Amygdala (tissue), 56 donors: ENCODE measurements at regions not wholly inside any gene's neighbourhood (a gene's known extent, or its start where the extent isn't known, plus 50 kb on each side); places are given as distances from the start of the nearest gene placed in this dataset.

ENCODE experiments used
- DNase-seq, 56 donors: peaks; one replicate each; lab custom pipeline; 2025; lab: John Stamatoyannopoulos, UW

DNA sequence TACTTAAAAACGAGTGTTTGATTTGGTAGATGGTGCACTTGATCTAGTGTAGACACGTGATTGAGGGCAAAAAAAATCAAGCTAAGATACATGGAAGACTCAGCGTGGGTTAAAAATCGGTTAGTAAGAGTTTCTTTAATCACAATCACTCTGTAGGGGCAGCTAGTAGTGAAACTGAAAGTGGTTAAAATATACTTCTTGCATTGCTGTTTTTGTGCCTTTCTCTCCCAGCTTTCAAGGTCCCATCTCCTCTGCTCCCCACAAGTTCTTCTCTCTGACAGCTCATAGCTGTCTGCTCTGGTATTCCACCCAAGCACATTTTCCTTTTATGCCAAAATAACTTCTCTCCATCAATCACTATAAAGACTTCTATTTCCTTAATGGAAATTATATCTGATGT lies 1089.7 kb downstream of the EFNB2 start:
- DNase-seq, result no peak

DNA sequence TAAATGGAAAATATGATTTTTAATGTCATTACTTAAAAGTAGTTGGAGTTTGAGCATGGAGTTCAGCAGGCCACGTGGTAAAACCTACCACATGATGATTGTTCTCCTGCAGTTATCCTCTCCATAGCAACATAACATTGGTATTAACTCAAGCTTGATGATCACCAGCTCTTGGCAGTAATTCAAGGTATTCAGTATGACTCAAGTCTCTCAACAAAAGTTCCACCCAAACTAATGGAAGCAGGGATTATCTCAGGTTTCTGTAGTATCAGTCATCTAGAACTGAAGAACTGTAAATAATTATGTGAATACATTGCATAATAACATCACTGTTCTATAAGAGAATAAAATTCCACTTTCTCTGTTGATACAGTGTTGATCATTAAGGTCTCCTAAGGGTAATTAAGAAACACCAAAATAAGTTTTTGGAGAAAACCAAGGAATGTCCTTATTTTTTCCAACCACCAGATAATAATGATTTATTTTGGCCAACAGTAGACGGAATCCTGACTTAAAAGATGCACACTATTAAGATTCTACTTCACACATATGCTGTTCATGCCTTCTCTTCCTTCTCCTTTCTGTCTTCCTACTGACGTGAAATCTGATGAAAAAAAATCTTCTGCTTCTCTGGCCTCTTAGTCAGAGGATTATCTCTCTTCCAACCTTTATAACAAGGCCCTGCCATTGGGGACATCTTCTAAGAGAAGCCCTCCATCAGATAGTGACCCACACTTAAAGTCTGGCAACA lies 1092.3 kb downstream of the EFNB2 start:
- no peak for DNase-seq

DNA sequence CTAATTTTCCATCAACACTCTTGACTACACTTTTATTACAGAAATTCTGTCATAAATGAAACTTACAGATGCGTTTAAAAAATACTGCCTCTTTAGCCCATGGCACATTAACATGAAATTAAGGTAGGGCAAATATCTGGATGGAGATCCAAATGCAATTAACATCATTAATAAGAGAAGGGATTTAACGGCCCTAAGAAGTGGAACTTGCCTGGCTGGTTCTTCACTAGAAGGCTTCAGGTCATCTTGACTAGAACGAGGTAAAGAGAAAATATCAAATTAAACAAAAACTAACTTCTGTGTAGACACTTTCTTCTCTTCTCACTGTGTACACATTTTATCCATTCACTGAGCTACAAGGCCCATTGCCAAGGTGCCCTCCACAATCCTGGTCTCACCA lies 1093.4 kb downstream of the EFNB2 start:
- DNase-seq, result no peak

DNA sequence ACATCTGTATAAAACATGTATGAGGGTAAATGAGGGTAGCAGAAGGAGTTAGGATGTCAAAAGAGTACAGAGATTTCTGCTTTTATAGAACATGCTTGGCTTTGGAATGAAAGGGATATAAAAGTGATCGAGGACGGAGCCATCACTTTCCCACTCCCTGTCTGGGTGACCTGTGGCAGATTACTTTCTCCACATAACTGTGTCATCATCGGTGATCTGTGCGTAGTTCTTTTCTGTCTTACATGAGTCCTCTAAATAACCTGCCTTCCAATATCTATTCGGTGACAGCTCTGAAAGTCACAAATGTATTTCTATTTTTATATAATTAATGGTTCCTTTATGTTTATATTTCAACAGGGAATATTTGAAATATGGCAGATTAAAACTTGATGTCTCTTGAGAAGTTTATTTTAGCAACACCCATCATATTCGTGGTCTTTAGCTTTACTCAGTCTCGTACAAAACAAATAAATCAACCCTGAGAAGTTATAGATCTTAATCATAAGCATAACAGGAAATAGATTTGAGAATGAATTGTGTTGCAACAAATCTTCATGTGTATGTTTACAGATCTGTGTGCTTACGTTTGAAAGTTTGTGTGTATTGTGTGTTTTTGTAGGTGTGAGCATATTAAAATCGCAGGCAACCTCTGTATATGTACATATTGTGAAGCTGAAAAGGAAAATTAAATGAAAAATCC lies 1094.3 kb downstream of the EFNB2 start:
- DNase-seq, result no peak

DNA sequence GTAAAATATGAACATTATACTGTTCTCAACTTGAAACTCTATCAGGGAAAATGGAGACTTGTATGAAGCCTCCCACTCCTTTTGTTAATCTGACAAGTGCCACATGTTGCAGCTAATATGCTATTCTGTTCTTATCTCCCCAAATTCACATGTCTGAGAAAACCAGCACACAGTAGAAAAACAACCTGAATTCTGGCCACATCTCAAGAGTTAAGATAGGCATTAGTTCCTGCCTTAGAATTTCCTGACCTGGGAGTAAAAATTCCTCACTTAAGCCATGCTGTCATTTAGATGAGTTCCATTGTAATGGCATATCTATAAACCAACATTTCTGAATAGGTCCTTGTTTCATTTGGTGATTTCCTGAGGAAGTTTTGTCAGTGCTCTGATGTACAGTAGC lies 1098.5 kb downstream of the EFNB2 start:
- no peak for DNase-seq

DNA sequence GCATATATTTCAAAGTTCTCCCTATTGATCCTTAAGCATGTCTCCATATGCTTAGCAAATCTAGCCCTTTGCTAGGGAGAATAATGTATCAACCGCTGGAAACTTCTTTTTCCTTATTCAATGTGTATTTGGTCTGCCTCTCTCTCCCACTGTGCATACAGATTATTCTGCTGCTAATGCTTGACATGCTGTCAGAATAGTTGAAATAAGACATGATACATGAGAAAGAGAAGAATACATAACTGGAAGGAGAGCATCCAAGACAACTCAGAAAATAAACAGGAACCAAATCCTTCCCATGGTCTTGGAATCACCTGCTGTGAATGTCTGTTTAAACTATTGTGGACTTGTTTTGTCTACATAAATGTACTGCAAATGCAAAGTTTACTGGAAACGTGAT lies 1103.0 kb downstream of the EFNB2 start:
- no peak for DNase-seq

DNA sequence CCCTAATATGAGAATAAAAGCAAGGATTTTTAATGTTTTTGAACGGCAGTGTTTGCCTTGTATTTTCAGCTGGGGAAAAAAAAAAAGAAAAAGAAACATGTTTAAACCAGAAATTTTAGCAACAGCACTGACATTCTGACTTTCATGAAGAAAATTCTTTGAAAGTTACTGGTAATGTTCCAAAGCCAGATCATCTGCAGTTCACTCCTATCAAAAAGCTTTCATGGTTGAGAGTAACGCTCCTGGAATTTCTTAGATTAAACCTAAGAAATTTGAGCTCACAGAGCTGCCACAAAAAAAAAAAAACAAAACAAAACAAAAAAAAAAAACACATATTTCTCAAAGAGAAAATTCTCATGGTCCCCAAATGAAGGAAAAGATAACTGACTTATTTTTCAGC lies 1106.7 kb downstream of the EFNB2 start:
- no peak for DNase-seq

DNA sequence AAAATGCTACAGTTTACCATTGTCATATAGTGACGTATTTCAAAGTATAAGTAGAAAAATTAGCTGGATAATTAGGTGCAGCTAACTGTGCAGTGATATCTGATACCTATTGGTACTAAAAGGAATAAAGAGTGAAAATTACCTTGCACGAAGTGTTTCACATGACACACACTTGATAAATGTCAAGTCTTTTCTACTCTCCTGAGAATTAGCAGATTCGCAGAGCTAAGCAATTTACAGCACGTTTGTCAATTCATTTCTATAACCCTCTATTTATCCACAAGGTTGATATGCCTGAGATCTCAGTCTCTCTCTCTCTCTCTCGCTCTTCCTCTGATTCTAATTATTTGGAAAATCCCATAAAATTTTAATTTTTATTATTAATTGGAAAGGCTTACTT lies 1109.0 kb downstream of the EFNB2 start:
- no peak for DNase-seq

DNA sequence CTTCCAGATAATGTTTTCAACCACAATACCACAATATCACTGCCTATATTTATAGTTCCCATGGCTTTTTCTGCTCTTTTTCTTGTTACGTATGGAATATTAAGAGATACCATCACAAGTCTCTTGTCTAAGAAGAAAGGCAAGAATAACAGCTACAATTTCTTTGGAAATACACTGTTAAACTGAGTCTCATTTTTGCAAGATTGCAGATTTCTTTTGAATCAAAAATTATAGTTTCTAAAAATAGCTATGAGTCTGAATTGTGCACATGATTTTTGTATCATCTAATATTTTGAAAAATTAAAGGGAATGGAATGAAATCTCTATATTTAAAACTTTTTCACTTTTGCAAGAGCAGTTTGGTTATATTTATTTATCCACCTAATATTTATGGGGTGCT lies 1120.8 kb downstream of the EFNB2 start:
- DNase-seq, result no peak

DNA sequence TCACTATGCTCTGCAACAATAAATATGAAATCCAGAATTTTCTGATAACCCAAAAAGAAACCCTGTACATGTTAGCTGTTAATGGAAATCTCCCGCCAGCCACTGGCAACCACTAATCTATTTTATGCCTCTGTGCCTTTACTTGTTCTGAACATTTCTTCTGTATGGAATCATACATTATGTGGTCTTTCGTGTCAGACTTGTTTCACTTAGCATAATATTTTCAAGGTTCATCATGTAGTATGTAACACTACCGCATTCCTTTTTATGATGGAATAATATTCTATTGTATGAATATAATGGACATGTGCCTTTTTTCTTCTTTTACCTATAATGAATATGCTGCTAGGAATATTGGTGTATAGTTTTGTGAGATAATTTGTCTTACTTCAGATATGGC lies 1123.3 kb downstream of the EFNB2 start:
- no peak for DNase-seq

DNA sequence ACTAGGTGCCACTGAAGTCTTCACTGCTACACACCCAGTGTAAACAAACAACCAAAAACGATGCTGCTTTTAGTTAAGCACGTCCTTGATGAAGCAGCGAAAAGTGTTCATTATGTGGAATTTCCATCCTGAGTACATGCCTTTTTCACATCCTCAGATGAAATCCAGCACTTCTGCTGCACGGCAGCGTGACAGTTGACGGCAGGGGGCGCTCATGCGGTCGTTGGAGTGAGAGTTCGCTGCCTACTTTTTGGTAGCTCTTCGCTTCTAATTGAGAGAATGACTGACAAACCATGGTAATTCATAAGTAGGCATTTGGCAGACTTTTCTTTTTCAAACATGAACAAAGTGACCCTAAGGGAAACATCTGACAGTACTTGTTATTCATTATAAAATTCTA lies 1124.9 kb downstream of the EFNB2 start:
- peak in 44 of 56 donors; percentile 0 to 82 (median 16) for DNase-seq

DNA sequence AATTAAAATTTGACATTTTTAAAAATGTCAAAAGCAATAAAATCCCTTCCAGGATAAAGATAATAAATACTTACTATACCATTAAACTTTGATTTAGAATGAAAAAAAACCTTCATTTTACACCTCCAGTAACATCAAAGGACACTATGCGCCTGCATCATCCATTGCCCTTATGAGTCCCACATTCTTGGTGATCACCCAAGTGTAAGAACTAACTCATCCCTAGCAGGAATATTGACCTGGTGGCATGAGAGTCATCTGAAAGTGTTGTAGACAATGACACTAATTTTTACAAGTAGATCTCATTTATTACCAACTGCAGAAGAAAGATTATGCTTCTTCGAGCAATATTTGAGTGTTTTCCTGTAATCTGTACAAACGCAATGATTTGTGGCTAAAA lies 1128.9 kb downstream of the EFNB2 start:
- DNase-seq, result no peak

DNA sequence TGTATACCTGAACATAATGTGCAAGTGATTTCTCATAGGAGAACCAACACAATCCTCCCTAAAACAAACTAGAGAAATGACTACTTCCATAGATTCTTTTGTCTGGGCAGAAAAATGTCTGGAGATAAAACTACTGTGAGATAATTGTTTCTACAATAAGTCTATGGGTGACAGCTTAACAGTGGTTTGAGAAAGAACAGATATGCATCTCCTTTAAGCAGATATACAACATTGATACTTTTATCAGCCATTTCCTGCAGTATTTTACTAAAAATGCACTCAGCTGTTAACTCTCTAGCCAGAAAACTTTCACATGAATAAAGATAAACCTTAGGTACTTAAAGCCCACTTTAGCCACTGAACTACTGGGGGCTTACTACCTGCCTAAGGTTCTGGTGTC lies 1132.4 kb downstream of the EFNB2 start:
- DNase-seq, result no peak

DNA sequence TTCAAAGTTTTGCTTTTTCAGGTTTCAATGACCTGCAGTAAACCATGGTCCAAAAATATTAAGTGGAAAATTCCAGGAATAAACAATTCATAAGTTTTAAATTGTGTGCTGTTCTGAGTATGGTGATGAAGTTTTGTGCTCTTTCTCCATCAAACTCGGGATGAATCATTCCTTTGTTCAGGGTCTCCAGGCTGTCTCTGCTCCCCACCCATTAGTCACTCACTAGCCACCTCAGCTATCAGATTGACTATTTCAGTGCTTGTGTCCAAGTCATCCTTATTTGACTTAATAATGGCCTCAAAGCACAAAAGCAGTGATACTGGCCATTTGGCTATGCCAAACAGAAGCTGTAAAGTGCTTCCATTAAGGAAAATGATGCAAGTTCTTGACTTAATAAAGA lies 1140.4 kb downstream of the EFNB2 start:
- no peak for DNase-seq

DNA sequence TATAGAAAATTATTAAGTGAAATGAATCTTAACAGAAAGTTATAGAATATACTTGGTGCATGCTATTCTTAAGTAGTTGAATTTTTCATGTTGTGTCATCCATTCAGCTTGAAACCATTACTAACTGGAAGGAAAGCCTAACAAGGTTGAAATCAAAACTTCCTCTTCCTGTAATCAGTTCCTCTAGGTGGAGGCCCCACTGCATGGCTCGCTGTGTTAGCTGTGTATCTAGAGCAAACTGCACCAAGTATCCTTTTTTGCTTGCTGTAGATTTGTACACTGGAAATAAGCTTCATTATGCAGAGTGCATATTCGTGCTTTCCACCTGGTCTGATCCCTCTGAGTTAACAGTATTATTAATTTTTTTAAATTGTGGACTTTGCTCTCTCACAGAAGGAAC lies 1146.1 kb downstream of the EFNB2 start:
- no peak for DNase-seq

DNA sequence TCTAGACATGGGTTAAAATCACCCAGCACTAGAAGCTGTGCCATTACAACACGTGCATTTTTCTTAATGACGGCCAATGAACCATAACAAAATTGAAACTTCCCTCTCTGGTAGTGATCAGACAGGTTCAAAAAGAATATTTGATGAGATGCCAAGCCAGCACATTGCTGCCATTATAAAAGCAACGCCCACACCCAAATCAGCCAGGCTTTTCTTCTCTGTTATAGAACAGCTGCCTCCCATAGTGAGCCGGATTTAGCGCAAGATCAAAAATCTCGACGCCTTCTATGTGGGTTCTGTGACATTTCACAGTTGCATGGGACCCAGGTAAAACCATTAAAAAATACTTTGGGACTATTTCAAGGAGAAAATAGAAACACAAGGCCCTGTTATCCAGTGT lies 1158.0 kb downstream of the EFNB2 start:
- no peak for DNase-seq

DNA sequence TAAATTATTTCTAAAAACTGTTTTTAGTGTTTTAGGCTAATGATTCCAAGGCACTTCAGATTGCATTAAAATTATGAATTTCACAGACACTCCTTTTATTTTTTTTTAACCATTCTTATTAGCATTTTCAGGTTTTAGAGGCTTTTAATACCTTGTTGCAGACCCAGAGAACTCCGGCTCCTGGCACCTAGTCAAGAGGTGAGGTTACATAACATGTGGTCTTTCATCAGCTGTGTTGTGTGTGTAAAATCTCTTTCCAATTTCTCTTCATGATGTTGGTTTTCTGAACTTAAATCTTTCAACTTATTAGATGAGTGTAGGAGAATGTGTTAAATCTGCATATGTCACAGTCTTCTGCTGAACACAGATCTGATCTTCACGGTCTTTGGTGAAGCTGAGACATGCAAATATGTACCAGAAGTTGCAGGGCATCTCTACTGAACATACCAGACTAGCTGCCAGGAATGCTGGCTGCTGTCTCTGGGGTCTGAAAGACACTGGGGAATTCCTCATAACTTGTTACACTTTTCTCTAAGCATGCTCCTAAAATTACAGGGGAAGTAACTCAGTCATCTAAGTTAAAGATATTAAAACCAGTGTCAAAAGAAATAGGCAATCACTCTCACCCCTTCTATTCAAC lies 1165.3 kb downstream of the EFNB2 start:
- DNase-seq, result no peak

DNA sequence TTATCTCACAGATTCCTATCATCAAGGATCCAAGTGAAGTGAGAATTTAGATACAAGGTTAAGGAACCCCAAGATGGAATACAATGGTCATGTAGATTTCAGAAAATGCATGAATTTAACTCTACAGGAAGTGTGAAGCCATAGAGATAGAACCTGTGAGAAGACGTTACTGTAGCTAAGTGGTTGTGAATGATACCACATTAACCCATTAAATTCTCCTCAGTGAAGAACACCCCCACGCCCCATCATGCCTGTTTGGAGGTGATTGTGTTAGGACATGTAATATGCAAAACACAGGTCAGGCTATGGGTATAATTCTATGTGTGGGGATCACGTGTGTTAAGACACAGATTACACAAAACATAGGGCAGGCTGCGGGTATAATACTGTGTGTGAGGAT lies 1166.7 kb downstream of the EFNB2 start:
- DNase-seq, result no peak

DNA sequence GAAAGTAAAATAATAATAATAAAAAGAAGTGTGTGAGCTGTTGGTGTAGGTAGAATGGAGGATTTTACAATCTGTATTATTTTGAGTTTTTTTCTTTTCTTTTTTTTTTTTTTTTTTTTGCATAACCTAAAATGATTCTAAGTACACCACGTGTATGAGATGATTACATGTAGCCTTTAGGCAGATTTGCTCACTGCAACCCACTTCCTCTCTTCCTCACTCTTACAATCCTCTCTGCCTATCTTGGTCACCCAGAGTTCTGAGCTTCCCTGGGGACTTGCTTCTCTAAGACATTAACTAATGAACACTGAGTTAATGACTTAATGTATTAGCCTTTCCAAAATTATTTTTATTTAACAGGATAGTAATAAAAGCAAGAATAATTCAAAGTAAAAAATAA lies 1169.6 kb downstream of the EFNB2 start:
- no peak for DNase-seq

DNA sequence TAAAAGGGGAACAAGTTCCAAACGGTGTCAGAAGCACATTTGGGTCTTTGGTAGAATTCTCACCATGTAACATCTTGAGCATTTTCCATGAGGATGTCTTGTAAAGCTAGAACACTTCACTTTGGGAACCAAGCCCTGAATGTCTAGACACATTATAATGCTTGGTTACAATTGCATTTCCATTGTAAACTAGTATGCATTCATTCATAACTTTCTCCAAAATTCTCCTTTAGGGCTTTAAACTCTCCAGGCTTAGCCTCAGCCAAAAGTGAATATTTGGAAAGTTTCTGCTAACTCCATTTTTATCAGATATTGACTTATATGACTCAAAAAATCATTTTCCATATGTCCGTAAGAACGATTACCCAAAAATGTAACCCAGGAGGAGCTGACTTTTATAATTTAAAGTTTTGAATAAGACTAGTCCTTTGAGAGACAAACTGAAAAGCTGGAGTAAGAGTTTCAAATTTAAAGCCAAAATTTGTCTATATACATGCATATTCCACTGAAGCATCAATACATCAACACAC lies 1170.4 kb downstream of the EFNB2 start:
- no peak for DNase-seq

DNA sequence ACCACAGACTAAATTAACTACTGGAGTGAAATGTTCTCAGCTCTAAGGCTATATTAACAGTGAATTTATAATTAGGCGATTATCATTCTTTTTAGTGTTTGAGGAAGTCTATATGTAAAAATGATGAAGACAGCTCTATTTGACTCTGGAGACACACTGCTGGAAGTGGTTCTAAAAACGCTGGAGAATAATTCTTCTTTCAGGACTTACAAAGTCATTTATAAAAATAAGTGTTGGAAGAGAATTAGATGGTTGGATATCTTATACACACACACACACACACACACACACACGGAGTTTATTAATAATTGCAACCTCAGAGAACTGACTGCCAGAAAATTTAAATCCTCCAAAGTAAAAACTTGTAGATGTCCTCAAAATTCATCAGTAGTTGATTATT lies 1171.3 kb downstream of the EFNB2 start:
- no peak for DNase-seq
